Natural killer cell treated with Interleukin-12 subunit alpha and Interleukin-12 subunit beta and Interleukin-15 and Interleukin-18, amount 100 ng/mL, for 72 hours (primary cell): ENCODE measurements at regions not wholly inside any gene's neighbourhood (a gene's known extent, or its start where the extent isn't known, plus 50 kb on each side); places are given as distances from the start of the nearest gene placed in this dataset.
"Not testable (repeated sequence)": the region's sequence is repeated elsewhere in the genome, so short reads cannot be mapped to it uniquely, and the experiment has no call there.

Source experiments
- ATAC-seq, 2 donors: fragments of 150-1000 bp; cut with Tn5 transposase in 1 of 2; sonication (Bioruptor Pico), chemical (Tn5 transposase) in 1 of 2; 2 replicates each; pipeline ENCODE4 v1.10.0; 2021
- DNase-seq: peaks from one replicate; pipeline ENCODE4 v3.0.0; 2022; ENCODE audit warnings: low spot score
- H3K27ac Mint-ChIP-seq, 2 donors: 1 replicate in 1 of 2; 2 replicates in 1 of 2; pipeline ENCODE4 v1.8.0; 2022; ENCODE audit warnings: mixed read lengths in 2 of 2, mild to moderate bottlenecking in 1 of 2, moderate library complexity in 1 of 2
- H3K27me3 Mint-ChIP-seq, 2 donors: 1 replicate in 1 of 2; 2 replicates in 1 of 2; pipeline ENCODE4 v1.8.0; 2022; ENCODE audit warnings: mixed read lengths in 2 of 2
- H3K36me3 Mint-ChIP-seq: one replicate; pipeline ENCODE4 v1.8.0; 2022; ENCODE audit warnings: mixed read lengths
- H3K4me1 Mint-ChIP-seq, 2 donors: 1 replicate in 1 of 2; 2 replicates in 1 of 2; pipeline ENCODE4 v1.8.0; 2022; ENCODE audit warnings: low read depth in 2 of 2, mixed read lengths in 2 of 2, mild to moderate bottlenecking in 1 of 2
- H3K4me3 Mint-ChIP-seq: one replicate; pipeline ENCODE4 v1.8.0; 2022; ENCODE audit warnings: mixed read lengths
- H3K9me3 Mint-ChIP-seq: 2 replicates; pipeline ENCODE4 v1.8.0; 2022; ENCODE audit warnings: mixed read lengths

DNA sequence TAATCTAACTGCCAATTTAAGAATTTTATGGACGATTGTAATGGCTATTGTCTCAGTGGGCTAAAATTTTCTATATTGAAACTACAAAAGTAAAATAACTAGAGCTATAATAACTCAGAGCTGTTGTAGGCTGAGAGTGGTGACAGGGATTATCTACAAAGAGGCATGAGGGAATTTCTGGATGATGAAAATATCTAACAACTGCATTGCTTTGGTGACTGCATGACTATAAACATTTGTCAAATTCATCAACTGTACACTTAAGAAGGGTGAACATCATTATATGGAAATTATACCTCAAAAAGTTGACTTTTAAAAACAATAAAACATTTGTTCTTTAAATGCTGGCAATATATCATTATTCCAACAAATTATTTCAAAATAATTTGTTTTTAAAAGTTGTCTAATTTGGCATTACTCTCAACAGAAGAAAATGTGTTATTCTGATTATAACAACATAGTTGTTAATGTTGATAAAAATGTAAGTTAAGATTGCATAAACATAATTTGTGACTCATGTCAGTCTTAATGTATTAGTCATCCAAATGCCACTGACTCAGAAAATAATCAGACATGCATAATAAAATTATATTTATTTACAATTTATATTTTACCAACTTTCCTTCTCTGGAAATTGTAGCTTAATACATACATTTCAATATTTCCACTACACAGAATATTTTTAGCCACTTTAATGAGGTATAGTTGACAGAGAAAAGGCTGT, 865.1 kb upstream of the VRK2 start:
- no peak overlapping the region for H3K4me3 Mint-ChIP-seq
- no peak overlapping the region for H3K27ac Mint-ChIP-seq
- peaks cover 8% of the 10 kb centered on the region for H3K36me3 Mint-ChIP-seq
- no peaks in the 10 kb centered on the region for H3K4me1 Mint-ChIP-seq
- DNase-seq (no peak), ATAC-seq (no peak)
- peaks cover 18% of the 10 kb centered on the region for H3K9me3 Mint-ChIP-seq
- no peaks in the 10 kb centered on the region for H3K27me3 Mint-ChIP-seq

DNA sequence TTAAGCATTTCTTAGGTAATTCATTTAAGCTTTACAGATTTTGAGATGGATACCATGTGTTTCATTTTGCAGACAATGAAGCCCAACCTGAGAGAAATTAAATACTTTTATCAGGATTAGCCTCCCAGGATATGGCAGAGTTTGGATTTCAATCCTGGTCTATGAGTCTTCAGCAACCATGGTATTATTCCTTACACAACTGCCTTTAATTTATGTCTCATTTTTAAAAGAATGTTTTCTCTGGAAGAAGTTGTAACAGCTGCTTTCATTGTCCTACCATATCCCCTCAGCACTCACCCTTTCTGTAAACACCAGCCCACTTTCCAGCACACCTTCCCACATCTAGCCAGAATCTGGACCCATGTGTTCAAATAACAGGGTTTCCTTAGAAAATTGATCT, 863.7 kb upstream of the VRK2 start:
- Mint-ChIP-seq H3K4me1 (no peaks in the 10 kb centered on the region), H3K4me3 (no peak overlapping the region), H3K27ac (no peak overlapping the region)

DNA sequence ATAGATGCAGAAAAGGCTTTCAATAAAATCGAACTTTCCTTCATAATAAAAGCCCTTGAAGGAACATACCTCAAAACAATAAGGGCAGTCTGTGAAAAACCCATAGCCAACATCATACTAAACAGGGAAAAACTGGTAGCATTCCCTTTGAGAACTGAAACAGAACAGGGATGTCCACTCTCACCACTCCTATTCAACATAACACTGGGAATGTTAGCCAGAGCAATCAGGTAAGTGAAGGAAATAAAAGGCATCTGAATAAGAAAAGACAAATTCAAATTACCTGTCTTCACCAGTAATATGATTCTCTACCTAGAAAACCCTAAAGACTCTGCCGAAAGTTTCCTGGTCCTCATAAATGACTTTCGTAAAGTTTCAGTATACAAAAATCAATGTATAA, 861.0 kb upstream of the VRK2 start:
- no peak for DNase-seq
- H3K9me3 Mint-ChIP-seq: peaks cover 12% of the 10 kb centered on the region
- peaks cover 8% of the 10 kb centered on the region for H3K36me3 Mint-ChIP-seq
- H3K27me3 Mint-ChIP-seq: no peaks in the 10 kb centered on the region
- no peak overlapping the region for H3K4me3 Mint-ChIP-seq
- ATAC-seq: no peak
- no peak overlapping the region for H3K27ac Mint-ChIP-seq
- H3K4me1 Mint-ChIP-seq: no peaks in the 10 kb centered on the region

More for the DNA sequence above, 863.7 kb upstream of the VRK2 start:
- H3K9me3 Mint-ChIP-seq: peaks cover 20% of the 10 kb centered on the region
- H3K27me3 Mint-ChIP-seq: no peaks in the 10 kb centered on the region
- peaks cover 8% of the 10 kb centered on the region for H3K36me3 Mint-ChIP-seq
- DNase-seq: no peak
- ATAC-seq: no peak

DNA sequence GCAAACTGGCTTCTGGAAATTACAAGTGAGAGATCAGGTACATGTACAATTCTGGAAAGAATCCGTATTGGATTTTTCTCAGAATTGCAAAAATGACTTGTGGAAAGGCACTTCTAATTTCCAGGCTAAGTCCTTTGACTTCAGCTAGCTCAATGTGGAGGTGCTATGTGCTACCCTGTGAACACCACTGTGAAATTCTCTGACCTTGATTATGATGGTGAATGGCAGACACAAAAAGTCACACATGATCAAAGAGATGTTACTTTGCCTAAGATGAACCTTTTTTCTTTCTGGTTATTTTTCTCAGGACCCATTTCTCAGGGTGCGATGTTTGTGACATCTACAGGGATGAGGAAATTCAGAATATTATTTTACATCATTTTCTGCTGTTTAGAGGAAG, 856.6 kb upstream of the VRK2 start:
- H3K4me3 Mint-ChIP-seq: no peak overlapping the region
- H3K27me3 Mint-ChIP-seq: no peaks in the 10 kb centered on the region
- H3K4me1 Mint-ChIP-seq: no peaks in the 10 kb centered on the region
- ATAC-seq (no peak), DNase-seq (no peak)
- peaks cover 15% of the 10 kb centered on the region for H3K9me3 Mint-ChIP-seq
- peaks cover 3% of the 10 kb centered on the region for H3K36me3 Mint-ChIP-seq
- no peak overlapping the region for H3K27ac Mint-ChIP-seq

DNA sequence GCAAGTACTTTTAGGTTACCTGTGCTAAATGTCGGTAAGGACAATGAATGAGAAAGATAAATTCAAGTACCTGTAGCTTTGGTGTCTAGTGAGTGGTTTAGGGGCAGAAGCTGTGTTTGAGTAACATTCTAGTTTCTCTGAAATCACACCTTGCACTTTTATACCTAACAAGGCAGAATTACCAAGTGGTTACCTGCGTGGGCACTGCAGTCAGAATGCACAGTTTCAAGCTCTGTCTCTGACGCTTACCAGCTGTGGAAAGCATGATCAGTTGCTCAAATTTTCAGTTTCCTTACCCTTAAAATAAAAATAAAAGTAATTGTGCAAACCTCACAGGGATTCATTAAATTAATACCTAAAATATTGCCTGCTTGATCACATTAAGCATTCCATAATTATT, 846.9 kb upstream of the VRK2 start:
- Mint-ChIP-seq H3K4me1 (no peaks in the 10 kb centered on the region), H3K4me3 (no peak overlapping the region), H3K36me3 (peaks cover 16% of the 10 kb centered on the region), H3K9me3 (peaks cover 34% of the 10 kb centered on the region), H3K27me3 (no peaks in the 10 kb centered on the region), H3K27ac (no peak overlapping the region)
- no peak for ATAC-seq
- DNase-seq: no peak

DNA sequence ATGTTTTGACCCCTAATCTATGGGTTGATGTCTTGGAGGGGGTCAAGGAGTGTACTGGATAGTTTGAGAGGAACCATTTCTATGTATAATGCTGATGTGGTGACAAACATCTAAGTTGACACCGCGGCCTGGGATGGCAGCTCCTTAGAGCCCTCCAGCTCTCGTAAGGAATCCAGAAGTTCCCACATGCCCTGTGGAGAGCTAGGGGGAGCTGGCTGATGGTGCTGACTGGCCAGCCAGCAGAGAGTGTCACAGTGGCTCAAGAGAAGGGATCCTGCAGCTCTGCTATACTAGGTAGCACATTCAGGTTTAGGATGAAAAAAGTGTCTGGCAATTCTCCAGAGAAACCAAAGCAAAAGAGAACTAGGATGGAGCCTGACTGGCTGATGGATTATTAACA, 842.2 kb upstream of the VRK2 start:
- Mint-ChIP-seq H3K27me3 (no peaks in the 10 kb centered on the region), H3K4me3 (no peak overlapping the region), H3K9me3 (peaks cover 26% of the 10 kb centered on the region), H3K27ac (no peak overlapping the region), H3K4me1 (no peaks in the 10 kb centered on the region), H3K36me3 (peaks cover 8% of the 10 kb centered on the region)
- ATAC-seq (no peak), DNase-seq (no peak)

DNA sequence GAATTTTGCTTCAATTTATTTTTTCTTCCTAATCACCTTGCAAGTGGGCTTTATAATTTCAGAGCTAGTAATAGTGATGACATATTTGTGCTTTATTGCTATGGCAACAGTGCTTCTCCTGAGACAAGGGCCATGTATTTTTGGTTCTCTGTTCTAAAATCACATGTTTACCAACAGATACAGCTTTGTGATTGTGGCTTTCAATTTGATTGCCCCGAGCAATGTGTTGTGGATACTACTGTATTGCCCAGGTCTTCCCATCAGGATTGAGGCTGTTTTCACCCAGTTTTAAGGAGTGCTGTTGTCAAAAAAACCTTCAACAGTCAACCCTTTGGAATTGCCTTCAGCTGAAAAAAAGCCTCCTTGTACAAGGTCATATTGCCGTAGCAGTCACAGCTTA, 841.4 kb upstream of the VRK2 start:
- H3K9me3 Mint-ChIP-seq: peaks cover 25% of the 10 kb centered on the region
- H3K4me3 Mint-ChIP-seq: no peak overlapping the region
- peaks cover 8% of the 10 kb centered on the region for H3K36me3 Mint-ChIP-seq
- no peak for DNase-seq
- no peak for ATAC-seq
- no peaks in the 10 kb centered on the region for H3K27me3 Mint-ChIP-seq
- no peaks in the 10 kb centered on the region for H3K4me1 Mint-ChIP-seq
- H3K27ac Mint-ChIP-seq: no peak overlapping the region

DNA sequence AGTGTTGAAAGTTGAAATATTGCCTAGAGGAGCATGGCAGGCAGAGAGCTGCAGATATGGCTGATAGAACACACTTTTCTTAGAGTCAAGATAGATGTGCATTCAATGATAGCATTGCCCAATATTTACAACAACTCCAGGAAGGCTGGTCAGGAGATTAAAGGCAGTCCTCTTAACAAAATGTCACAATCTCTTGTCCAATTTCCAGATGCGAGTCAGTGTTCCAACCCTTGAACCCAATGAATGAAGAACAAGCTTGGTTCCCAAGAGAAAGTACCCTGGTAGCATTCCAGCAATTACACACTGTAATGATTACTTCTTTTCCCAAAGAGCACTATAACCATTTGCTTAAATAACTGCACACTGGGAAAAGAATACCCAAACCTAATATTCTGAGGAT, 839.4 kb upstream of the VRK2 start:
- H3K27ac Mint-ChIP-seq: no peak overlapping the region
- H3K4me1 Mint-ChIP-seq: no peaks in the 10 kb centered on the region
- H3K4me3 Mint-ChIP-seq: no peak overlapping the region
- ATAC-seq (no peak), DNase-seq (no peak)
- peaks cover 9% of the 10 kb centered on the region for H3K36me3 Mint-ChIP-seq
- no peaks in the 10 kb centered on the region for H3K27me3 Mint-ChIP-seq
- H3K9me3 Mint-ChIP-seq: peaks cover 28% of the 10 kb centered on the region

DNA sequence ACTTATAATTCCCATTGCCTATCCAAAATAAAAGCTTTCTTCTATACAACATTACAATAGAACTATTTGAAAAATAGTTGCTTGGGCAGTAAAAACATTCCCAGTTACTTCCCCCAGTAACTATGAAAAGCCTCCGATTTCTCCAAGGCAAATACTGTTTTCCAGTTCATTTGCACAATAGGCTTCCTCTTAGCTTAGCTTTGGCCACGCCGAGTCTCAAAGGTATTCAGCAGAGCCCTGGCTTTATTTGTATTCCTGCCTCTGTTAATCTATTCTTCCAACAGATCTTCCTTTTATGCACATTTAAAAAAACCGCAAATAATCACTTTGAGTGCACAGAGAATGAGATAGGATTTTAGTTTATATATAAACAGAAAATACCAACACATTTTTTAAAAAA, 836.8 kb upstream of the VRK2 start:
- H3K27me3 Mint-ChIP-seq: no peaks in the 10 kb centered on the region
- ATAC-seq: no peak
- no peaks in the 10 kb centered on the region for H3K4me1 Mint-ChIP-seq
- no peak overlapping the region for H3K27ac Mint-ChIP-seq
- no peak for DNase-seq
- peaks cover 20% of the 10 kb centered on the region for H3K36me3 Mint-ChIP-seq
- H3K9me3 Mint-ChIP-seq: peaks cover 26% of the 10 kb centered on the region
- no peak overlapping the region for H3K4me3 Mint-ChIP-seq

DNA sequence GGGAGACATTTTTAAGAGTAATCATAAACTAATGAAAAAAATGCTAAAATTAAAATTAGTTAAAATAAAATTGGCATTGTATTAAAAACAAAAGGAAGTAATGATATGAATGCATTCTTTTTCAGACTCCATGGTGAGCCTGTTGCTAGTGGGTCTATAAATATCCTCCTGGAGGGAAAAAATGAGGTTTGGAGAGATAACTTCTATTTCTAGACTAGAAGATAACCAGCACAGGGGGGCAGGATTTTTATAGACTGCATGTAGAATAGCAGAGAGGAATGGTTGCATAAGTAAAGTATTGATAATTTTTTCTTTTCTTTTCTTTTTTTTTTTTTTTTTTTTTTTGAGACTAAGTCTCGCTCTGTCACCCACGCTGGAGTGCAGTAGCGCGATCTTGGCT, 835.8 kb upstream of the VRK2 start:
- no peak overlapping the region for H3K27ac Mint-ChIP-seq
- H3K9me3 Mint-ChIP-seq: peaks cover 21% of the 10 kb centered on the region
- ATAC-seq (no peak), DNase-seq (no peak)
- no peaks in the 10 kb centered on the region for H3K27me3 Mint-ChIP-seq
- H3K4me3 Mint-ChIP-seq: no peak overlapping the region
- H3K4me1 Mint-ChIP-seq: no peaks in the 10 kb centered on the region
- peaks cover 20% of the 10 kb centered on the region for H3K36me3 Mint-ChIP-seq

DNA sequence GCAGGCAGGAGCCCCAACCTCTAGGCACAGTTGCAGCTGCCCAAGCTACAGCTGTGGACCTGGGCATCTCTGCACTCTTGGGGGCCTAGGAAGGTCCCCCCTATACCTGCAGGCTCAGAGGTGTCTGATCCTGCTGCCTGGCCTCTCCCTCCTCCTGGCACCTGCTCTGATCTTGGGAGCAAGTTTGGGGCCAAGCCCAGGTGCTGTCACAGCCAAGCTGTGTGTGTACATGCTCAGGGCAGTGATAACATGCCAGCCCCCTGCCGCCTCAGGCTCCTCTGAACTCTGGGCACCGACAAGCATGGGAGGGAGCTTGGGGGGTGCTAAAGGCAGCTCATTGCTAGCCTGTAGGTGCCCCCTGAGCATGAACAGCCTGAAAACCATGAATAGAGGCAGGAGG, 829.6 kb upstream of the VRK2 start:
- H3K36me3 Mint-ChIP-seq: peaks cover 12% of the 10 kb centered on the region
- peaks cover 18% of the 10 kb centered on the region for H3K9me3 Mint-ChIP-seq
- no peak overlapping the region for H3K27ac Mint-ChIP-seq
- H3K4me3 Mint-ChIP-seq: no peak overlapping the region
- DNase-seq (no peak), ATAC-seq (no peak)
- H3K4me1 Mint-ChIP-seq: no peaks in the 10 kb centered on the region
- no peaks in the 10 kb centered on the region for H3K27me3 Mint-ChIP-seq

DNA sequence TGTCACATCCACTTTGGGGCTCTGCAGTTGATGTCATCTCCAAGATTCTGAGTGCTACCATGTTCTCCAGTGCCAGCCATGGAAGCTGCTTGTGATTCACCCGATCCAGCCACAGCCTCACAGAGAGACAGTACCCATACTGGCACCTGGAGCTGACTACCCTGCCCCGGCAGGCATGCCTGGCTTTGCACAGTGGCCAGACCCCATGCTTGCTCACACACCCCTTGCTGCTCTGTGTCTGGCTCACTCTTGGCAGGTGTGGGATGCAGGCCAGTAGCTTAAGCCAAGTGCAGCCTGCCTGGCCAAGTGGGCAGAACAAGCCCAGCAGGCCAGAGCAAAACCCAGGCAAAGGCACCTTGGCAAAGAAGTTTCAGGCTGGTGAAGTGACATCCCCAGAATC, 828.4 kb upstream of the VRK2 start:
- Mint-ChIP-seq H3K9me3 (peaks cover 12% of the 10 kb centered on the region), H3K36me3 (peaks cover 2% of the 10 kb centered on the region), H3K4me1 (no peaks in the 10 kb centered on the region), H3K27ac (no peak overlapping the region), H3K4me3 (no peak overlapping the region), H3K27me3 (no peaks in the 10 kb centered on the region)
- ATAC-seq (no peak), DNase-seq (no peak)

DNA sequence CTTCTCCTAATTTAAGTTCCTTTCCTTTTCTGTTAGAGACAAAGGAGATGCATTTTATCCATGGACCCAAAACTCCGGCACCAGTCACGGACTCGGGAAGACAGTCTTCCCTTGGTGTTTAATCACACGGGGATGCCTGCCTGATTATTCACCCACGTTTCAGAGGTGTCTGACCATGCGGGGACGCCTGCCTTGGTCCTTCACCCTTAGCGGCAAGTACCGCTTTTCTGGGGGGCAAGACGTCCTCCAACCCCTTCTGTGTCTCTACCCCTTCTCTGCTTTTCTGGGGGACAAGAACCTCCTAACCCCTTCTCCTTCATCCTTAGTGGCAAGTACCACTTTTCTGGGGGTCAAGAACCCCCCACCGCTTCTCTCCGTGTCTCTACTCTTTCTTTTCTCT, 816.9 kb upstream of the VRK2 start:
- not testable (repeated sequence) for H3K4me3 Mint-ChIP-seq, DNase-seq, H3K27me3 Mint-ChIP-seq, H3K36me3 Mint-ChIP-seq, H3K4me1 Mint-ChIP-seq, H3K27ac Mint-ChIP-seq, ATAC-seq
- peaks cover 16% of the 10 kb centered on the region for H3K9me3 Mint-ChIP-seq

DNA sequence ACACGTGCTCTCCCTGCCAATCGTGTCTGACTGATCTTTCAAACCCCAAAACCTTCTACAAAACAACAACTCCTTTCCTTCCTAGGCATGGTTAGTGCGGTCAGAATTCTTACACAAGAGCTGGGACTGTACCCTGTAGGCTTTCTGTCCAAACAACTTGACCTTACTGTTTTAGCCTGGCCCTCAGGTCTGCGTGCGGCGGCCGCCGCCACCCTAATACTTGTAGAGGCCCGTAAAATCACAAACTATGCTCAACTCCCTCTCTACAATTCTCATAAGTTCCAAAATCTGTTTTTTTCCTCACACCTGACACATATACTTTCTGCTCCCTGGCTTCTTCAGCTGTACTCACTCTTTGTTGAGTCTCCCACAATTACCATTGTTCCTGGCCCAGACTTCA, 814.3 kb upstream of the VRK2 start:
- not testable (repeated sequence) for H3K36me3 Mint-ChIP-seq, H3K4me3 Mint-ChIP-seq, ATAC-seq

DNA sequence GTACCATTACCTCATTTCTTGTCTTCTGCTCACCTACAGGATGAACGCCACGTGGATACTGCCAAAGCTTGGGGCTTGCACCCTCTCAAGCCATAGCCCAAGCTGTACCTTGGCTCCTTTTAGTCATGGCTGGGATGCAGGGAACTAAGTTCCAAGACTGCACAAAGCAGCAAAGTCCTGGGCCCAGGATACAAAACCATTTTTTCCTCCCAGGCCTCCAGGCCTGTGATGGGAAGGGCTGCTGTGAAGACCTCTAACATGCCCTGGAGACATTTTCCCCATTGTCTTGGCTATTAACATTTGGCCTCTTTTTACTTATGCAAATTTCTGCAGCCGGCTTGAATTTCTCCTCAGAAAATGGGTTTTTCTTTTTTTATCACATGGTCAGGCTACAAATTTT, 795.1 kb upstream of the VRK2 start:
- not testable (repeated sequence) for H3K27ac Mint-ChIP-seq, H3K4me3 Mint-ChIP-seq, ATAC-seq, DNase-seq, H3K4me1 Mint-ChIP-seq, H3K27me3 Mint-ChIP-seq
- Mint-ChIP-seq H3K9me3 (peaks cover 29% of the 10 kb centered on the region), H3K36me3 (peaks cover 14% of the 10 kb centered on the region)

More for the DNA sequence above, 814.3 kb upstream of the VRK2 start:
- not testable (repeated sequence) for H3K27me3 Mint-ChIP-seq, H3K27ac Mint-ChIP-seq, H3K4me1 Mint-ChIP-seq, DNase-seq
- H3K9me3 Mint-ChIP-seq: peaks cover 10% of the 10 kb centered on the region
